ENCODE measurements at regions not wholly inside any gene's neighbourhood (a gene's known extent, or its start where the extent isn't known, plus 50 kb on each side); places are given as distances from the start of the nearest gene placed in this dataset.

- CTCF ChIA-PET, result interaction anchor here (0.6 to 12.2 kb wide), 47 partner anchors 10 to 1637 kb away, joined by 3 to 331 read pairs (median 4); no protein-coding TSS in a partner anchor
- H3K36me3 Mint-ChIP-seq, result no peaks in the 10 kb centered on the region
- peak; percentile 85 for DNase-seq
- no peaks in the 10 kb centered on the region for H3K9me3 Mint-ChIP-seq
- H3K4me1 Mint-ChIP-seq, result peaks cover 22% of the 10 kb centered on the region
- H3K4me3 Mint-ChIP-seq, result no peak overlapping the region
- peak overlapping the region; percentile 37 for H3K27ac Mint-ChIP-seq
- peaks cover 6% of the 10 kb centered on the region for H3K27me3 Mint-ChIP-seq
Observed at GRCh38 chr3:188954590-188955208, 217.1 kb upstream of the TPRG1 start.

DNA sequence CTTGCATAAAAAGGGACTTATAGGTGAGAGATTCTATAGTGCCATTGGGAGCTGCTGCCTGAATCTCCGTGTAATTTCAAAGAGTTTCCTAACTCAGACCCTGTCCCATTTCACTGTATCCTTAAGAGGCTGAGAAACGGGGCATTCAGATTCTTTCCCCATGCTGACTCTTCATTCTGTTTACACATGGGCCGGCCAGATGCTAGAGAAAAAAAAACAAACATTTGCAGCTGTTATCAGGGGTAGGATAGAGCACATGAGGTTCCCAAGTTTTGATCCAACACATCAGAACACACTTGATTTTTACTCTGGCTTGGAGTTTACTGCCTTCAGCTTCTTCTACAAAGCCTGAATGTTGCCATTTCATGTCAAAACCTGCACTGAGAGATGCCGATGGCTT is 215.9 kb upstream of the TPRG1 start:
- no peak overlapping the region for H3K4me3 Mint-ChIP-seq
- no peak for DNase-seq
- H3K27me3 Mint-ChIP-seq, result peaks cover 6% of the 10 kb centered on the region
- no peak overlapping the region for H3K27ac Mint-ChIP-seq
- H3K9me3 Mint-ChIP-seq, result no peaks in the 10 kb centered on the region
- H3K36me3 Mint-ChIP-seq, result no peaks in the 10 kb centered on the region
- H3K4me1 Mint-ChIP-seq, result peaks cover 16% of the 10 kb centered on the region
- CTCF ChIA-PET, result interaction anchor here (0.6 to 12.2 kb wide), 30 partner anchors 8 to 1276 kb away, joined by 3 to 331 read pairs (median 6); no protein-coding TSS in a partner anchor

- H3K27ac Mint-ChIP-seq, result no peak overlapping the region
- CTCF ChIA-PET, result interaction anchor here (0.7 to 12.2 kb wide), 15 partner anchors 9 to 1278 kb away, joined by 3 to 331 read pairs (median 6); no protein-coding TSS in a partner anchor
- peaks cover 14% of the 10 kb centered on the region for H3K4me1 Mint-ChIP-seq
- H3K27me3 Mint-ChIP-seq, result peaks cover 9% of the 10 kb centered on the region
- DNase-seq, result no peak
- H3K4me3 Mint-ChIP-seq, result no peak overlapping the region
- H3K36me3 Mint-ChIP-seq, result no peaks in the 10 kb centered on the region
- H3K9me3 Mint-ChIP-seq, result no peaks in the 10 kb centered on the region
Observed at GRCh38 chr3:188956839-188957489, 214.8 kb upstream of the TPRG1 start.

GRCh38 chr3:188959013-188959412 is 212.8 kb upstream of the TPRG1 start:
- CTCF ChIA-PET, result interaction anchor here (1.0 to 12.2 kb wide), 3 partner anchors 16 to 1220 kb away, joined by 3 to 331 read pairs (median 151); no protein-coding TSS in a partner anchor
- DNase-seq, result no peak
- H3K27ac Mint-ChIP-seq, result no peak overlapping the region
- H3K9me3 Mint-ChIP-seq, result no peaks in the 10 kb centered on the region
- H3K36me3 Mint-ChIP-seq, result no peaks in the 10 kb centered on the region
- no peak overlapping the region for H3K4me3 Mint-ChIP-seq
- H3K27me3 Mint-ChIP-seq, result peaks cover 10% of the 10 kb centered on the region
- peaks cover 23% of the 10 kb centered on the region for H3K4me1 Mint-ChIP-seq

GRCh38 chr3:188962253-188963247 is 209.2 kb upstream of the TPRG1 start:
- Mint-ChIP-seq H3K36me3 (no peaks in the 10 kb centered on the region), H3K27me3 (peaks cover 7% of the 10 kb centered on the region), H3K27ac (no peak overlapping the region), H3K4me1 (peaks cover 20% of the 10 kb centered on the region), H3K4me3 (no peak overlapping the region), H3K9me3 (peaks cover 2% of the 10 kb centered on the region)
- CTCF ChIA-PET, result interaction anchor here (0.6 to 11.2 kb wide), 5 partner anchors 38 to 1223 kb away, joined by 3 to 151 read pairs (median 6); no protein-coding TSS in a partner anchor
- DNase-seq, result peak; percentile 23

DNA sequence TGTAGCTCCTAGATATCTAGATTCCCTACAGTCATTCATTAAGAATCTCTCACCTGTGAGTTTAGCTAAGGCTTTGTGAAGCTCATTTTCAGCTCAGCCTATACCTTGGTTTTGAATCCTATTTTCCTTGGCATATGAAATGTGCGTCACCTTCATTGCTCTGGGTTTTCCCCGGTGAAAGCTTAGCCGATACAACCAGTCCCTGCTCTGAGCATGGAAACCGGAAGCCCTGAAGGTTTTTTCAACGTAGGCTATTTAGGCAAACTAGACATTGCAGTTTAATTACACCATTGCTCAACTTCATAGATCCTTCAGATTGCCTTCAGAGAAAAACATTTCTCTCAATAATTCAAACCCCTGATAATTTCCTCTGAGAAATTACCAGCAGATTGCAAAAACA is 206.8 kb upstream of the TPRG1 start:
- no peak for DNase-seq
- no peak overlapping the region for H3K4me3 Mint-ChIP-seq
- peaks cover 7% of the 10 kb centered on the region for H3K27me3 Mint-ChIP-seq
- H3K4me1 Mint-ChIP-seq, result peaks cover 12% of the 10 kb centered on the region
- H3K36me3 Mint-ChIP-seq, result no peaks in the 10 kb centered on the region
- peaks cover 2% of the 10 kb centered on the region for H3K9me3 Mint-ChIP-seq
- CTCF ChIA-PET, result interaction anchor here (1.0 kb wide), 2 partner anchors 9 to 11 kb away, joined by 3 read pairs; no protein-coding TSS in a partner anchor
- no peak overlapping the region for H3K27ac Mint-ChIP-seq

GRCh38 chr3:188972310-188972709 is 199.5 kb upstream of the TPRG1 start:
- Mint-ChIP-seq H3K27me3 (peaks cover 9% of the 10 kb centered on the region), H3K27ac (no peak overlapping the region), H3K4me1 (peaks cover 34% of the 10 kb centered on the region), H3K4me3 (no peak overlapping the region), H3K9me3 (peaks cover 4% of the 10 kb centered on the region), H3K36me3 (no peaks in the 10 kb centered on the region)
- DNase-seq, result no peak
- CTCF ChIA-PET, result interaction anchor here (0.8 to 2.3 kb wide), 5 partner anchors 15 to 1232 kb away, joined by 3 to 8 read pairs (median 3); no protein-coding TSS in a partner anchor

GRCh38 chr3:188974856-188975599 is 196.7 kb upstream of the TPRG1 start:
- Mint-ChIP-seq H3K4me1 (peaks cover 34% of the 10 kb centered on the region), H3K4me3 (no peak overlapping the region), H3K9me3 (peaks cover 4% of the 10 kb centered on the region), H3K27ac (no peak overlapping the region), H3K27me3 (peaks cover 9% of the 10 kb centered on the region), H3K36me3 (no peaks in the 10 kb centered on the region)
- DNase-seq, result no peak
- CTCF ChIA-PET, result interaction anchor here (0.7 to 2.6 kb wide), 5 partner anchors 16 to 66 kb away, joined by 3 to 17 read pairs (median 4); no protein-coding TSS in a partner anchor

DNA sequence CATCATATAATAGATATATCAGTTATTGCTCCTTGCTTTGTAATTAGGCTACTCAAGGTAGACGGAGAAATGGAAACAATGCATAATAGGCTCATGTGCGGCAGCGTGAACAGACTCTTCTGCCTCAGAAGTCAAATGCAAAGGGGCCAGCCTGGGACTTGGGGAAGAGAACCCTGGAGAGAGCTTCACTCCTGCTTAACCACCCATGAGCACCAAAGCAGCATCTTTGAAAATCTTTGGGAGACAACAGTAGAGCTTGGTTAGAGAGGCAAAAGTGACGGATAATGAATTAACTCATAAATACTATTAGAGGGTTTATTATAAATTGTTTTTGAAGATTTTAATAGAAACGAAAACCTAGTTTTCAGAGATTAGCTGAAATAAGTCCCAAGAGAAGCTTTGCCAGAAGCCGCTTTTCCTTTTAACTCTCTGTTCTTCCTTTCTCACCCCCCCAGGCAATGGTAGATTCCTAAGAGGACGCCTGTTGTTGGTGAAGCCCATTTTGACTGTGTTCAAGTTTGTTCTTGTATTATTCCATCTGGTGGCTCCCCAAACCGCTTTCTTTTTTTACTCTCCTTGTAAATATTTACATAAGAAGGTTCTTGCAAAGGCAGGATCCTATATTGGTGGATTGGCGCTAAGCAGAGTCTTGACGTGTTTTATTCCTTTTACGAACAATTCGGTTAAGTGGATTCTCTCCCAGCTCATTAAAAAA is 196.0 kb upstream of the TPRG1 start:
- CTCF ChIA-PET, result interaction anchor here (0.9 to 2.6 kb wide), 3 partner anchors 28 to 66 kb away, joined by 3 to 17 read pairs (median 4); no protein-coding TSS in a partner anchor
- DNase-seq, result no peak
- H3K27ac Mint-ChIP-seq, result no peak overlapping the region
- H3K9me3 Mint-ChIP-seq, result peaks cover 4% of the 10 kb centered on the region
- H3K36me3 Mint-ChIP-seq, result no peaks in the 10 kb centered on the region
- H3K4me3 Mint-ChIP-seq, result no peak overlapping the region
- peaks cover 9% of the 10 kb centered on the region for H3K27me3 Mint-ChIP-seq
- H3K4me1 Mint-ChIP-seq, result peaks cover 34% of the 10 kb centered on the region

- H3K4me3 Mint-ChIP-seq, result no peak overlapping the region
- no peak for DNase-seq
- no peaks in the 10 kb centered on the region for H3K36me3 Mint-ChIP-seq
- peaks cover 4% of the 10 kb centered on the region for H3K9me3 Mint-ChIP-seq
- peaks cover 34% of the 10 kb centered on the region for H3K4me1 Mint-ChIP-seq
- H3K27me3 Mint-ChIP-seq, result peaks cover 9% of the 10 kb centered on the region
- CTCF ChIA-PET, result interaction anchor here (2.6 kb wide), 1 partner anchor 65 kb away, joined by 17 read pairs; no protein-coding TSS in a partner anchor
- H3K27ac Mint-ChIP-seq, result no peak overlapping the region
Observed at GRCh38 chr3:188976407-188976806, 195.4 kb upstream of the TPRG1 start.

DNA sequence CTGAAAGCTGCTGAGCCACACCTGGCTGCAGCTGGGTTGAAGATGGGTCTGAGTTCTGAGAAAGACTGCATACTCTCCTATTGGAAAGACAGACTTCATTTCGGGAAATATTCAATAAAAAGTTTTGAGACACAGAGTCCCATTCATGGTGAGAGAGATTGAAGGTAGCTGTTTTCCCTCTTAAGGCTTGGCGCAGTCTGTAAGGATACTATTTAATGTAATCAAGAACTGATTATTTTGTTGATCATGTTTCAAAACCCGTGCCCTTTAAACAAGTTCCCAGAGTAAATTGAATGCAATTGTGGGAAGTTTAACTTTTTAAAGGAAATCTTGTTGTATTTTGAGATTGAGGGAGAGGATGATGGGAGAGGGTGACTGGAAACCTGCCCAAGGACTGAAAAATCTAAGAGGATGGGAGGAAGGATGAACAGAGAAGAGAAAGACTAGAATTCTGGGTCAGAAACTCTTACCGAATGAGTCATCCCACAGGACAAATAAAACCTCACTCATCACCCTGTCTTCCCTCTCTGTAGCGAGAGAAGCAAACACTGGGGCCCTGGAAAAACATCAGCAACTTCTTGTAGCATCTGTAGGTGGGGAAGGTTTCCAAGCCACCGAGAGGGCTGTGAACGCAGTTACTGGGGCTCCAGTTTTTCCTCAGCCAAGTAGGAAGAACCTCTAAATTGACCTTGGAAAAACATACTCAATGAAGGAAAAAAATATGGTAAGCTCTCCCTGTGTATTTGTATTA is 193.2 kb upstream of the TPRG1 start:
- Mint-ChIP-seq H3K36me3 (no peaks in the 10 kb centered on the region), H3K27me3 (peaks cover 3% of the 10 kb centered on the region), H3K27ac (no peak overlapping the region), H3K4me3 (no peak overlapping the region), H3K9me3 (no peaks in the 10 kb centered on the region), H3K4me1 (peaks cover 15% of the 10 kb centered on the region)
- no peak for DNase-seq
- CTCF ChIA-PET, result interaction anchor here (1.9 kb wide), 1 partner anchor 165 kb away, joined by 5 read pairs; no protein-coding TSS in a partner anchor

DNA sequence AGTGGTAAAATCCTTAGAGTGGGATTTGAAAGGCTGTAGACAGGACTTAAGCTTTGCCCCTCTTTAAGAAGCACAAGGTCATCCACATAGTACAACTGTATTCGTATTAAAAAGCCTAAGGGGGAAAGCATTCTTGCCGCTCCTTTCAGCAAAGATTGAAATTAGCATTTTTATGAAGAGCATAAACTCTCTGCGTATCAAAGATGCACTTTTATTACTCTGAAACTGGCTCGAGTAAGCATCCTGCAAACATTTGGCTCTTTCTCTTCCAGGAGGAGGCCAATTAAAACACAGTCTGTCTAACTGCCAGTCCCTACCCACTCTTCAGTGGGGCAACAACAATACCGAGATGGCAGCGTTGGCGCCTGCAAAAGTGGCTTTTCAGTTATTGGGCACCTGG is 192.5 kb upstream of the TPRG1 start:
- no peaks in the 10 kb centered on the region for H3K9me3 Mint-ChIP-seq
- peaks cover 13% of the 10 kb centered on the region for H3K4me1 Mint-ChIP-seq
- no peak overlapping the region for H3K27ac Mint-ChIP-seq
- CTCF ChIA-PET, result interaction anchor here (1.9 kb wide), 1 partner anchor 165 kb away, joined by 5 read pairs; no protein-coding TSS in a partner anchor
- DNase-seq, result no peak
- H3K36me3 Mint-ChIP-seq, result no peaks in the 10 kb centered on the region
- H3K4me3 Mint-ChIP-seq, result no peak overlapping the region
- peaks cover 3% of the 10 kb centered on the region for H3K27me3 Mint-ChIP-seq

All from activated naive CD4-positive, alpha-beta T cell treated with anti-CD3 and anti-CD28 coated beads, Interleukin-2, amount 10 ng/mL, durations not matched to agents 7 days and 5 days (primary cell).